ENCODE measurements at regions not wholly inside any gene's neighbourhood (a gene's known extent, or its start where the extent isn't known, plus 50 kb on each side); places are given as distances from the start of the nearest gene placed in this dataset.
"Not testable (repeated sequence)": the region's sequence is repeated elsewhere in the genome, so short reads cannot be mapped to it uniquely, and the experiment has no call there.

DNA sequence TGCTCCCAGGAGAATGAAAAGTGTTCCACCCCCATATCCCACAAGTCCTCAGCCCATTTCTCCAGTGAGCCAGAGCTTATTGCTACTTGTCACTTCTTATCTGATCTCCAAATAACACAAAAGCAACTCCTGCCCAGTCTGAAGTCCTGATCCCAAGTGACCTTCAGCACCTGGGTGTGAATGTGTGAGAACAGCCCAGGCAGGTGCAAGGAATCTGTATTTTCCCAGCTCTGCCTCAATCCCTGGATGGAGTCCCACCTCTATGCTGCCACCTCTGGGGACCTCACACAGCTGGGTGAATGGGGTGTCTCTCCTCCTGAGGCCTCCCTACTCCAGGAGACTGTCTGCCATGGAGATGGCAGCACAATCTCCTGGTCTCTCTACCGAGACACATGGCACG is 402.4 kb upstream of the PROX1 start:
- DNase-seq (ENCODE audit: low read depth in 2 of 2), result no peak

DNA sequence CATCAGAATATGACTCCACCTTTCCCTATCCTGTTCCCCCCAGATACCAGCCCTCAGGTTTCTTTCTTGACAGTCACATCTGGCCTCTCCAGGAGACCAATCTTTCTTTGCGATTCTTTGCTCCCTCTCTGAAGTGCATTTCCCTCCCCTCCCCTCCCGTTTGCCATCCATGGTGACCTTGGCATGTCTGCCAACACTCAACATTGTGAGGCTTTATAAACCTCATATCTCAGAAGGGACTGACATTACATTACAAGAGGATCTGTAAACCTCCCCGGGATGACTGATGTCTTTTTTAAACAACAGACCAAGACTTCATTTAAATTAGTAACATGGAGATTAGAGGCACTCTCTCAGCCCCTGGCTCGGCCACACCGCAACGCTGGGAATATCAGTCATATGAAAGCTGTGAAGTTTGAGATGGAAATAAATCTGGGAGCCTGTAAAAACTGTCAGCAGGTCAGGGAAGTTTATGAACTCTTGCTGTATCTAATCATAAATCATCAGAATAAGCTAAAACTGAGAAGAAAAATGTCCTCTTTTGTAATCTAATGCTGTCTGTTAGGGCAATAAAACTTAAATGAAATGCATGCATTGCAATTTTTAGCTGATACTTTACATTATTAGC is 401.7 kb upstream of the PROX1 start:
- no peak for DNase-seq (ENCODE audit: low read depth in 2 of 2)

DNA sequence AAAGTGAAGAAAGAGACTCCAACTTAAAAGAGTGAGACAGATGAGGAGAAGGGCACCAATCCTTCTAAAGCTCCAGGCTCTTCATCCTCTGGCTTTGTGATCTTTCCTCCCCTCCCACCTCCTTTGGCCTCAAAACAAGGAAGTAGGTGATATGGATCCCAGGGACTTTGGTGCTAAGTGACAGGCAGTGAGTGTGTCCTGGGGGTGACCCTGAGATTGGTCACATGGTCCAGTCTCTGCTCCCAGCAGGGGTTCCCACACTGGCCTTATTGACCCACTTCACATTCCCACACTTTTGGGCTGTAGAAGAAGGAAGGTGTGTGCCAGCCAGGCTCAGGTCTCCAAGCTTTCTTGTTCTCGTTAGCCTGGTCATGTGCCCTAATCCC is 401.2 kb upstream of the PROX1 start:
- no peak for DNase-seq (ENCODE audit: low read depth in 2 of 2)

DNA sequence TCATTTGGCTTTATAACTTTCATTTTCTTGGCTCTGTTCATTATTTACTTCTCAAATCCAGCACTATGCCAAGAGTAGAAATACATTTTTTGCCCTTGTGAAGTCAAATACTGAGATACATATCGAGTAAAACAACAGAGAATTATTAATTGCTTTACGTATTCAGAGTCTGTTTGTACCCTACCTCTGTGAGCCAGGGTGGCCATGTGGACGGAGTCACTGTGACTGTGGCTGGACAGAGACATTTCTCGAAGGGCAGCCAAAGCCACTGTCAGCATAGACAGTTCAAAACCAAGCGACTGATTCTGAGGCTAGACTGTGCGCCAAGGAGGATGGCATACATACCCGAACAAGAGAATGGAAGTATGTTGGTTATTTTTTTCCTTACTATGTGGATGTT is 391.0 kb upstream of the PROX1 start:
- DNase-seq (ENCODE audit: low read depth in 2 of 2), result no peak

DNA sequence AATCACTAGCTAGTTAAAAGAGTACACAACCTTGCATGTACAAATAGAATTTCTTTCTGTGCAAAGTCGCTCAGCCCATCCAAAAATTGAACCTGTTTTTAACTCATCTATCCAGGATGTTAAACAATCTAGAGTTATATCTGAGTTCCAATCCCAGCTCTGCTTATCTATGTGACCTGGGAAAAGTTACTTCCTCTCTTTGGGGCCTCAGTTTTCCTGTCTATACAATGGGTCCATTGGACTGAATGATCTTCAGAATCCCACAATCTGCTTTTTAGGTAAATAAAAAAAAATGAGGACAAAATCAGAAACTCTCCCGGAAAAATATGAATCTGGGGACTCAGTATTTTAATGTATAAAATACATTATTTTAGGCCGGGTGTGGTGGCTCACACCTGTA is 389.5 kb upstream of the PROX1 start:
- no peak for DNase-seq (ENCODE audit: low read depth in 2 of 2)

DNA sequence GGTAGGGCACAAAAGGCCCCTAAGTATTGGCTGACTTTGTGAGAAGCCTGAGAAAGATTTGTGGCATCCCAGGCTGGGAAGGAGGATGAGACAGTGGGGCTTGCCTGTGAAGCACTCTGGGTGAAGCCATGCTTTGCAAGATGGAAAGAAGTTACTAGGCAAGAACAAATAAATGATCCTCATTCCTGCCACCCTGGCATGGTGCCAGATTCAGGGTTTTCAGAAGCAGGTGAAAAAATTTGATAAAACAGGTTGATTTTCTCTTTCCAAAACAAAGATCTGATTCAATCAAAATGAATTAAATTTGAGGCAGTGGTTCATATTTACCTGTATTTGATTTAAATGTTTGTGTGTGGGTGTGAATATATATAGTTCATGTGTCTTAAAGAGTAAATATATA is 386.9 kb upstream of the PROX1 start:
- DNase-seq (ENCODE audit: low read depth in 2 of 2), result no peak

DNA sequence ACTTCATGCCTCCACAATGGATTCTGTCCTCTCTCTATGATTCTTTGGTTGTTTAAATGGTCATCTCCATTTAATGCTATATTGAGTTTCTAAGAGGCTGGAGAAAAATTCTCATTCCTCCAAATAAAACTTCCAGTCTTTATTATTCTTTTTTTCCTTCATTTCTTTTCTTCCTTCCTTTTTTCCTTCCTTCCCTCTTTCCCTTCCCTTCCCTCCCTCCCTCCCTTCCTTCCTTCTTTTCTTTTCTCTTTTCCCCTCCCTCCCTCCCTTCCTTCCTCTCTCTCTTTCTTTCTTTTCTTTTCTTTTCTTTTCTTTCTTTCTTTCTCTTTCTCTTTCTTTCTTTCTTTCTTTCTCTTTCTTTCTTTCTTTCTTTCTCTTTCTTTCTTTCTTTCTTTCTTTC is 386.1 kb upstream of the PROX1 start:
- not testable (repeated sequence) for DNase-seq (ENCODE audit: low read depth in 2 of 2)

DNA sequence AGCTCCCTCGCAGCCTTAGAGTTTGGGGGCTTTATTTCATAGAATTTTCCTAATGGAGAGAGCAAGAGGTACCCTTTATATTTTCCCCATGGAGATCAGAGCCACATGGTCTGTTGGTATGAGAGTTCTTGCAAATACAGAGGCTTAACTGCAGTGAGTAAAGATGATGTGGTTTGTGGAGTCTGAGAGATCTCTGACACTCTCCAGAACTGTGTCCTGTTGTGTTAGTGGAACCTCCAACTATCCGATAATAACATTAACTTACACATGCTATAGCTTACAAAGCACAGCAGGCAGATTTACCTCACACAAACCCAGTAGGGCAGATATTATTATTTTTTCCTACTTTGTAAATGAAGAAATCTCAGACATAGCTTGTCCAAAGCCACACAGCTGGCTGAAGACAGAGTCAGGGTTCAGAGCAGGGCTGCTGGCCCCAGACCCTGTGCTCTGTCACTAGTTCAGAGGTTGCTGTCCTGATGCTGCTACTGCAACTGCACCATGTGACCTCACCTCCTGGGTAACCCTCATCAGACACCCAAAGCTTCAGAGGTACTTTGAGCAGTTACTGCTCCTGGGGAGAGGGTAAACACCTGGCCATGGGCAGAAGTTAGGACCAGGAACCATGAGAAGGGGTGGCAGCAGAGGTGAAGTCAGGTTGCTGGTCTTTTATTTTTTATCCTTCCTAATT is 384.8 kb upstream of the PROX1 start:
- DNase-seq (ENCODE audit: low read depth in 2 of 2), result no peak

DNA sequence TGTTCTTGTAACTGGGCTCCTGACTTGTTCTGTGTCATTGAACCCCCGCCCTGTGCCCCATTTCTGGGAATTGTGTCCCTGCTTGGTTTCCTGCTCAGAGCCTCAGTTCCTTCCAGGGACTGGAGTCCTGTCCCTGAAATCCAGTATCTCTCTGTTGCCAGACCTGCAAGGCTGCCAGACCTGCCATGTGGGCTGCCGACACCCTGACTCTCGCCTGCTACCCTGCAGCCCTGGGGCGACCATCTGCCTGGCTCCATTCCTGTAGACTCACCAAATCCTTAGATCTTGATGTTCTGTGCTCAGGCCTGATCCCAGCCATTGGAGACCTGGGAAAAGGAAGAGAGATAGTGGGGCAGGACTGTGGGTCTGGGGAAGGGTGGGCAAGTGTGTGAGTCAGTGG is 383.3 kb upstream of the PROX1 start:
- no peak for DNase-seq (ENCODE audit: low read depth in 2 of 2)

DNA sequence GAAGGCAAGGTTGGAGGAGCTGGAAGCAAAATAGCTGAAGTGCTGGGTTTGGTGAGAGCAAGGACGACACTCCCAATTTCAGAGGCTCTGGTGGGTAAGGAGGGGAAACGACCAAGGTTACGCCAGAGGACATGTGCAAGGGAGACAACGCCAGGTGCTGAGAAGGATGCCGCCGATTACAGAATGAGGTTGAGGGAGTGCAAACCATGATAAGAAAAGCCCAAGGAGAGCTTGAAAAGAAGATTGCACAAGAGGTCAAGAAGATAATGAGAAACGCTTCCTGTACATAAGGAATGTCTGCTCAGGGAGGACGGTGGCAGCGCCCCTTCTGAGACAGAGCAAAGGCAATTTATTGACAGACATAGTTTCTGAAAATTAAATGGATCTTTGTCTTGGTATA is 382.0 kb upstream of the PROX1 start:
- DNase-seq (ENCODE audit: low read depth in 2 of 2), result no peak

DNA sequence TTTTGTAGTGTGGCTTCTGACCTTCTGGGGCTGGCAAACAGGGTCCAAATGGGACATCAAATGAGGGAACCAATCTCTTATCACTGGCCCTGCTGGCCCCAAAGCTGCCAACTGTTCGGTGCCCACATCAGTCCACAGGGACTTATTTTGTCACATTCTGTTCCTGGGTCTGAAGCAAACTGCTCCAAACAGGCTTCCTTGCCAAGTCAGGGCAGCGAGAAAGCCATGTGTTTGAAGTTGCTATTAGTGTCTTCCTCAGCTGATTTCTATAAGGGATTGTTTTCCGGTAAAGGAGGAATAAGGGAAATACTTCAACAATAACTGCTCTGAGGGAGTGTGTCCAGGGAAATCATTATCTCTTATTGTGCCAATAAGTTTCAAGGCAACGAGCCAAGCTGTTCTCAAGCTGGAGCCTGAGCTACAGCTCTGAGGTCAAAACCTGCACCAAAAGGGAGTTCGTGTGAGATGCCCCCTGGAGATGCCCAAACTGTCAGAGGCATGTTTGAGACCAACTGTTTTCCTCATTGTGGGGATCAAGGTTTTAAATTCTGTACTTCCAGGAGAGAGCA is 381.4 kb upstream of the PROX1 start:
- DNase-seq (ENCODE audit: low read depth in 2 of 2), result no peak

DNA sequence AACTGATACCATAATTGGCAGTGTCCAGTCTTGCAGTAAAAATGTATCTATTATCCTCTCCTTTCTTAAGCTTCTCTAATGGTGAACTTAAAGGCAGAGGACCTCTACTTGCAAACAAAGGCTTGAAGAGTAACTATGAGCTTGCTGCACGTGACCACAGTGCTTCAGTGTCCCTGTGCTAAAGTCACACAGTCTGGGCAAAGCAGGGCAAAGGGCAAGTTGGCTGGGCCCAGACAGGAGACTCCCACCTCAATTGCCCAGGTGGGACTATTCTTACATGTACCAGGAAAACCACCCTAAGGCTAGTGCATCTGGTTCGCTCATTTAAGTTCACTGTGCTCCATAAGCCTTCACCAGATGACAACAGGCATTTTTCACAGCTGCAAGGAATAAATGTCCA is 374.2 kb upstream of the PROX1 start:
- no peak for DNase-seq (ENCODE audit: low read depth in 2 of 2)

DNA sequence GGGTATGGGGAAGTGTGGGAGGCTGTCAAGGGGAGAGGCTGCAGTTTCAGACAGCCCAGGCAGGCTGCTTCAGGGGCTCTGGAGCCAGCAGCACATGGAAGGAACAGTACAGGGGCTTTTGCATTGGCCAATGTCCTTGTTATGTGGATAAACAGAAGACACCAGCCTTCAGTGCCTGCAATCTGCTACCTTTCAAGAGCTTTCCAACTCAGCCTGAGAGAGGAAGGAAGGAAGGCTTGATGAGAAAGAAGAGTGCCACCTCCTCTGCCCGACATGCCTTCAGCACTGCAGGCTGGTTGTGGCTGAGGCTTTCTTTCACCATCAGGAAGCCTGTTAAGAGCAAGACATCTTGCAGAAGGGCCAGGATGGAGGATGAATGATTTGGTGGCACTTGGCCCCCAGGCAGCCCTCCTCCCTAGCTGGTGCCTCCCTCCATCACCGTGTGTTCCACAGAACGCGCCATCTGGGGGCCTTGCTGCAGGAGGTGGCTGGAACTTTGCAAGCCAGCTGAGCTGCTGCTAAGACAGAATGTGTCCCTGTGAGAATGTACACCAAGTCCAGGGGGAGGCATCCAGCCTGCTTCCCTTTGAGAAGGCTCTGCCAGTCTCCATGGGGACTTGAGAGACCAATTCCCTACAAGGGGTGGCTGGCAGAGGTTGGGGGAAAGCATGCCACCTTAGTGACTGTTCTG is 372.4 kb upstream of the PROX1 start:
- no peak for DNase-seq (ENCODE audit: low read depth in 2 of 2)

DNA sequence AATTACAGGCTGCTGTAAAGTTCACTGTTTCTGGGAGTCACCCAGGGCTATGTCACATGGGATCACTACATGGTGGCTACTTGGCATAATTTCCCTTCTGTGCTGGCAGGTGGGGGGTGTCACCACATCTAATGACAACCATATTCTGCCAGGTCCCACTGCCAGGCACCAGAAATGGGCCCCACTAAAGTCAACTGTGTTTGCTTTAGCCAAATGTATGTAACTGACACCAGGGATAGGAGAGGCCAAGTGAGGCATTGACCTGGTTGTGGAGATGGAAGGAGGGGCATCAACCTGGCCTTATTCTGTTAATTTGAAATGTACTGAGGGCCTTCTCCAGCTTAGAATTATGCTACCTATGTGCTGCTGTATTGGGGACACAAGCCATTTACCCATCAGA is 370.6 kb upstream of the PROX1 start:
- no peak for DNase-seq (ENCODE audit: low read depth in 2 of 2)

DNA sequence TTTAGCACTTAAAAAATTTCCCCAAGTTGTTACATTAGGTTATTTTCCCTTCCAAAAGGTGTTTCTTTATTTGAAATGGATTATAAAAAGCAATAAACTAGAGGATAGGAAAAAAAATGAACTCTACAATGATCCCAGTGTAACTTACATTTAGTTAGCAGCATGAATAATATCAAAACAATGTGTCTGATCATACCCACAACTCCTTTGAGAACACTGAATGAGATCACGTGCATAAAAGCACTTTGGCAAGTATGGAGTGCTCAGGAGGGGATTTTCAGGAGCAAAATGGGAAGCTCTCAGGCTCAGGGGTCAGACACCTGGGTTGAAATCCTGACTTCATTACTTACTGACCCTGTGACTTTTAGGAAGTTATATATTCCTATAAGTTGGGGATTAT is 369.7 kb upstream of the PROX1 start:
- DNase-seq (ENCODE audit: low read depth in 2 of 2), result no peak

DNA sequence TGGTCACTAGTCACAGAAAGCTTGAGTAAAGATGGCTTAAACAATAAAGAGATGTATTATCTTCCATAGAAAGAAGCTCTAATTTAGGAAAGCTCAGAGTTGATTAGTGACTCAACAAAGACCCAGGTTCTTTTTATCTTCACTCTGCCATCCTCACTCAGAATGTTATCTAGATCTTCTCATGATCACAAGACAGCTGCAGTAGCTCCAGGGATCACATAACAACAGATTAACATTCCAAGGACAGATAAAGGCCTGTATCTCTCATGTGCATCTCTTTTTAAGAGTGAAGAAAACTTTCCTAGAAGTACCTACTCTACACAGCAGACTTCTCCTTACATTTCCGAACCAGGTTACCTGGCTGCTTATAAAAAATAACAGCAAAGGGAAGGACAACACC is 368.7 kb upstream of the PROX1 start:
- no peak for DNase-seq (ENCODE audit: low read depth in 2 of 2)

DNA sequence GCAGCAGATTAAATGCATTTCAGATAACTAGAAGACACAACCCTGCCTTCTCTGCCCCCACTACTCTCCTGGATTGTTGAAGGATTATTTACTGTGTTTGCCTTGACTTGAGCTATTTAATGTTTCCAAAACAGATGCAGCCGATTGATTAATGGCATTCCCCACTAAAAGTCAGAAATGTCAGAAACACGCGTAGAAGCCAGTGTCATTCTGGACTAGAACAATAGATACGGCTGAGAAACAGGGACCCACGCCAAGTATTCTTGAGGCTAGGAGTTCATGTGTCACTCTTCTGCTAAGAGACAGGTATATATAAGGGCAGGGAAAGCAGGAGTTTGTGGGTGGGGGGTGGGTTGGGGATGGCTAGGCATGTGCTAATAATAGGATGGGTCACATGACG is 366.7 kb upstream of the PROX1 start:
- DNase-seq (ENCODE audit: low read depth in 2 of 2), result no peak

DNA sequence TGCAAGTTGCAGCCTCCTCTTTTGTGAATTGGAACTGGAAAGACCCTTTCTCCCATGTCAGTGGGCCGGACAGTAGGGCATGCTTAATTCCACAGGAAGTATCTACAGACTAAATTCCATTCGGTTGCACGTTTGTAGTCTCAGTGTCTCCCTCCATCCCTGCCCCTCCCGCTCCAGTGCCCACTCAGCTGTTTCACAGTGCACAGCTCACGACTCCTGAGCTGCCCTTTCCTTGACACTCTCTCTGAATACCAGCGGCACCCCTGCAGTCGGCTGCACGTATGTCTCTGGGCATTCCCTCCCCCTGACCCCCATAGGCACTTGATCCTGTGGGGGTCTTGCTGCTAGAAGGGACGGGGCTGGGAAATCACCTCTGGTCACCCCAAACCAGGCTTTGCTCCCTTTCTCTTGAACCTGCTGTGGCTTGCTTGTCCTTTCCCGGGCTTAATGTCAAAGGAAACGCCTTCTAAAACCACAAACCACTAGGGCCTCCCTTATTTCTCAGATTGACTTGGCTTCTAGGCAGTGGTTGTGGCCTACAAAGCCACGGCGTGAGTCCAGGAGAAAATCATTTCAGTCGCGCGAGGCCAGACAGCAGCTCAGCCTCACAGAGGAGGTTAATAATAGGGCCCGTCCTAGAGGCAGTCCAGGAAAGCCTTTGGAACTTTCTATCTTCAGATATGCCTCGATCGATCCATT is 365.3 kb upstream of the PROX1 start:
- DNase-seq (ENCODE audit: low read depth in 2 of 2), result no peak

DNA sequence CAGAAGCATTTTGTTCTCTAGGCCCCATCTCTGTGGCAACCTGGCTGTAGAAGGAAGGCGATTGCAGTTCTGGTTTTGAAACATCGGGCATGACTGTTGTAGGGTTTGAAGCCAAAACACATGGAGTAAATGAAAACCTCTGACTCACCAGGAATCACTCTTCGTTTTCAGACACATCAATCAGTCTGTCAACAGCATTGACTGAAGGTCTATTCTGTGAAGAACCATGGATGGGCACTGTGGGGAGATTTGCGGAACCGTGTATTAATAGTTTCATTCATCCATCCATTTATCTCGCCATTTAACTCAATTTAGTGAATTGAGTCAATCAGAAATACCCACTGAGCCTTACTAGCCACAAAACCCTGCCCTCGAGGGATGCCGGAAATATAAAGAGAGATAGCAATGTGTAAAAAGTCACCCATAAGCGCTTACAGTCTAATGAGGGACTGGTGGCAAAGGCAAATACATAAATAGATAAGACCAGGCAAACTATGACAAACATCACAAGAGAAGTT is 364.6 kb upstream of the PROX1 start:
- DNase-seq (ENCODE audit: low read depth in 2 of 2), result no peak

DNA sequence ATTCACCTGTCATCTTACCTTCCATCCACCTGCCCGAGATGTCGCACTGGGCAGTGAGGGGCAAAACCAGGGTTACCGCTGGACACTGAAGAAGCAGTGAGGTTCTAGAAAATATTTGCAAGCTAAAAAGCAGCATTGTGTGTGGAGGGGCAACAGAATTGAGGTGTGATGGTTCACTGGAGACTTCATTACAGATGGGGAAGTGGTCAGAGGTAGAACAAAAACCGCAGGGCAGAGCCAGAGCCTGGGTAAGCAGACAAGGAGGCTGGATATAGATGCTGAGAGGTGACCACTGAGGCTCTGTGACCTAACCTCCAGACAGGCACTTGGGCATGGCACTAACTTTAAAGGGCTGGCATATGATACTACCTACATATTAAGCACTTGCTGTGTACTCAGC is 363.9 kb upstream of the PROX1 start:
- DNase-seq (ENCODE audit: low read depth in 2 of 2), result no peak

DNA sequence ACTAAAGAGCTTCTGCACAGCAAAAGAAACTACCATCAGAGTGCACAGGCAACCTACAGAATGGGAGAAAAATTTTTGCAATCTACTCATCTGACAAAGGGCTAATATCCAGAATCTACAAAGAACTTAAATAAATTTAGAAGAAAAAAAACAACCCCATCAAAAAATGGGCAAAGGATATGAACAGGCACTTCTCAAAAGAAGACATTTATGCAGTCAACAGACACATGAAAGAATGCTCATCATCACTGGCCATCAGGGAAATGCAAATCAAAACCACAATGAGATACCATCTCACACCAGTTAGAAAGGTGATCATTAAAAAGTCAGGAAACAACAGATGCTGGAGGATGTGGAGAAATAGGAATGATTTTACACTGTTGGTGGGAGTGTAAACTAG is 351.0 kb upstream of the PROX1 start:
- DNase-seq (ENCODE audit: low read depth in 2 of 2), result not testable (repeated sequence)

DNA sequence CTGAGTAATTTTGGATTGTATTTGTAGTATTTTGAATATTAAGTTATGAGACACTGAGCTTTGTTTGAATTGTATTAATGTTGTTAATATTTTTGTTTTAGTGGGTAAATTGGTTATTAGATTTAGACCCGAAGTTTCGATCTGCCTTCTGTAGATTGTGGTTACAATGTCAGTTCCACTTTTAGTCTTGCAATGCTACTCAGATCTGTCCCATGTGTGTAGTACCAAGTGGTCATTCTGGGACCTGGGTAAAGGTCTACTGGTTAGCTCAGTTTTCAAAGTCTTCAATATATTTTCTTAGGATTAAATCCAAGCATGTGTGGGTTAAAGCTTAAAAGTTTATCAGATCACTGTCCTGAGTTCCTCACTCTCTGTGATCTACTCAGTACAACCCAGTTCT is 346.5 kb upstream of the PROX1 start:
- DNase-seq (ENCODE audit: low read depth in 2 of 2), result no peak

Data from activated CD8-positive, alpha-beta memory T cell treated with anti-CD3 and anti-CD28 coated beads for 4 hours (primary cell).